ENCODE measurements at regions not wholly inside any gene's neighbourhood (a gene's known extent, or its start where the extent isn't known, plus 50 kb on each side); places are given as distances from the start of the nearest gene placed in this dataset.

- 92% methylated on average over 11 of the region's 11 CpGs for WGBS
- H3K9me3 ChIP-seq, result no peaks in the 10 kb centered on the region
- H3K27me3 ChIP-seq, result peaks cover 3% of the 10 kb centered on the region
- no peak overlapping the region for H3K27ac ChIP-seq
- TF ChIP-seq POLR2A (IDR thresholded peaks at IDR 0.05), result no peak
- TF ChIP-seq EP300 (IDR thresholded peaks at IDR 0.05), result no peak
- no peak for TF ChIP-seq POLR2AphosphoS5 (IDR thresholded peaks at IDR 0.05)
- no peak for TF ChIP-seq CTCF (IDR thresholded peaks at IDR 0.05)
- no peak for DNase-seq (ENCODE audit: low spot score in 2 of 2)
- no peaks in the 10 kb centered on the region for H3K36me3 ChIP-seq
- no peak overlapping the region for H3K4me3 ChIP-seq
- H3K4me1 ChIP-seq, result peaks cover 37% of the 10 kb centered on the region
These were observed 99.4 kb upstream of the SLC2A1 start for GRCh38 chr1:43058056-43058455.

GRCh38 chr1:43057567-43057966 lies 98.9 kb upstream of the SLC2A1 start:
- H3K27ac ChIP-seq, result no peak overlapping the region
- H3K9me3 ChIP-seq, result no peaks in the 10 kb centered on the region
- no peak for DNase-seq (ENCODE audit: low spot score in 2 of 2)
- no peaks in the 10 kb centered on the region for H3K36me3 ChIP-seq
- WGBS, result 91% methylated on average over 7 of the region's 7 CpGs
- peaks cover 3% of the 10 kb centered on the region for H3K27me3 ChIP-seq
- no peak for TF ChIP-seq EP300 (IDR thresholded peaks at IDR 0.05)
- no peak for TF ChIP-seq POLR2AphosphoS5 (IDR thresholded peaks at IDR 0.05)
- no peak for TF ChIP-seq POLR2A (IDR thresholded peaks at IDR 0.05)
- TF ChIP-seq CTCF (IDR thresholded peaks at IDR 0.05), result no peak
- H3K4me3 ChIP-seq, result no peak overlapping the region
- H3K4me1 ChIP-seq, result peaks cover 42% of the 10 kb centered on the region

GRCh38 chr1:43056981-43057391 lies 98.3 kb upstream of the SLC2A1 start:
- Histone ChIP-seq H3K4me3 (no peak overlapping the region), H3K9me3 (no peaks in the 10 kb centered on the region), H3K27me3 (peaks cover 3% of the 10 kb centered on the region), H3K27ac (no peak overlapping the region), H3K36me3 (no peaks in the 10 kb centered on the region), H3K4me1 (peaks cover 44% of the 10 kb centered on the region)
- DNase-seq (ENCODE audit: low spot score in 2 of 2), result no peak
- TF ChIP-seq POLR2AphosphoS5 (IDR thresholded peaks at IDR 0.05) (no peak), POLR2A (IDR thresholded peaks at IDR 0.05) (no peak), CTCF (IDR thresholded peaks at IDR 0.05) (no peak), EP300 (IDR thresholded peaks at IDR 0.05) (no peak)
- WGBS, result 30% methylated on average over 4 of the region's 4 CpGs

GRCh38 chr1:43056460-43056859 lies 97.8 kb upstream of the SLC2A1 start:
- no peak for DNase-seq (ENCODE audit: low spot score in 2 of 2)
- no peaks in the 10 kb centered on the region for H3K36me3 ChIP-seq
- H3K27me3 ChIP-seq, result peaks cover 3% of the 10 kb centered on the region
- H3K9me3 ChIP-seq, result no peaks in the 10 kb centered on the region
- 55% methylated on average over 2 of the region's 5 CpGs for WGBS
- H3K27ac ChIP-seq, result no peak overlapping the region
- H3K4me1 ChIP-seq, result peaks cover 44% of the 10 kb centered on the region
- no peak overlapping the region for H3K4me3 ChIP-seq
- TF ChIP-seq POLR2AphosphoS5 (IDR thresholded peaks at IDR 0.05) (no peak), POLR2A (IDR thresholded peaks at IDR 0.05) (no peak), CTCF (IDR thresholded peaks at IDR 0.05) (no peak), EP300 (IDR thresholded peaks at IDR 0.05) (no peak)

- peaks cover 48% of the 10 kb centered on the region for H3K4me1 ChIP-seq
- no peak overlapping the region for H3K27ac ChIP-seq
- no peaks in the 10 kb centered on the region for H3K36me3 ChIP-seq
- H3K9me3 ChIP-seq, result no peaks in the 10 kb centered on the region
- TF ChIP-seq CTCF (IDR thresholded peaks at IDR 0.05), result no peak
- no peak for TF ChIP-seq EP300 (IDR thresholded peaks at IDR 0.05)
- no peak for TF ChIP-seq POLR2A (IDR thresholded peaks at IDR 0.05)
- TF ChIP-seq POLR2AphosphoS5 (IDR thresholded peaks at IDR 0.05), result no peak
- H3K27me3 ChIP-seq, result no peaks in the 10 kb centered on the region
- no peak for DNase-seq (ENCODE audit: low spot score in 2 of 2)
- H3K4me3 ChIP-seq, result no peak overlapping the region
- WGBS, result 92% methylated on average over 2 of the region's 2 CpGs
These were observed 96.3 kb upstream of the SLC2A1 start for GRCh38 chr1:43054961-43055360.

Data from suprapubic skin (tissue), 4 donors.